ENCODE measurements at regions not wholly inside any gene's neighbourhood (a gene's known extent, or its start where the extent isn't known, plus 50 kb on each side); places are given as distances from the start of the nearest gene placed in this dataset.
A peak's percentile ranks its signal among the peaks of the same experiment; 100 is the strongest.

- no CpG with 5 or more reads among the region's 7 CpGs for WGBS (ENCODE audit: extremely low coverage, insufficient read length, low lambda C conversion rate)
- Histone ChIP-seq H4K20me1 (ENCODE audit: control insufficient read depth, insufficient read depth, insufficient read length) (no peaks in the 10 kb centered on the region), H3K23ac (ENCODE audit: insufficient read length, low read depth, low read length) (no peak overlapping the region), H3K4ac (ENCODE audit: low read depth, low read length) (no peak overlapping the region), H2AFZ (ENCODE audit: low read length) (no peak overlapping the region), H2BK120ac (ENCODE audit: low read depth, low read length, poor library complexity, severe bottlenecking) (no peak overlapping the region), H4K91ac (ENCODE audit: insufficient read length, low read depth, low read length) (no peak overlapping the region), H2AK5ac (ENCODE audit: insufficient read length, low read length) (no peak overlapping the region), H2BK20ac (ENCODE audit: low read depth, low read length, poor library complexity, severe bottlenecking) (no peak overlapping the region), H3K18ac (ENCODE audit: insufficient read length, low read depth, low read length) (no peak overlapping the region), H3K23me2 (ENCODE audit: insufficient read length, low read depth, low read length, poor library complexity, severe bottlenecking) (no peaks in the 10 kb centered on the region), H2BK15ac (ENCODE audit: low read depth, low read length) (no peak overlapping the region), H3K9ac (ENCODE audit: extremely low read depth, insufficient read length, low read length) (no peak overlapping the region), H2BK5ac (ENCODE audit: insufficient read length, low read length) (no peak overlapping the region), H3K4me2 (ENCODE audit: insufficient read depth, insufficient read length, low read length) (no peak overlapping the region), H2BK12ac (ENCODE audit: insufficient read length, low read depth, low read length) (no peak overlapping the region), H3K4me1 (ENCODE audit: insufficient read depth, low read length) (no peaks in the 10 kb centered on the region), H3T11ph (ENCODE audit: low read length) (no peak overlapping the region), H4K8ac (replicated peaks; ENCODE audit: insufficient read length, low read depth, low read length) (no peak overlapping the region), H3K56ac (ENCODE audit: insufficient read length, low read depth, low read length) (no peak overlapping the region), H3K9me3 (ENCODE audit: control insufficient read depth, low read depth, low read length) (no peaks in the 10 kb centered on the region), H3K14ac (ENCODE audit: insufficient read depth, low read length) (no peak overlapping the region), H4K5ac (ENCODE audit: insufficient read length, low read depth, low read length) (no peak overlapping the region), H3K79me1 (ENCODE audit: insufficient read depth, low read depth, low read length, poor library complexity, severe bottlenecking) (no peaks in the 10 kb centered on the region), H3K79me2 (ENCODE audit: insufficient read depth, low read length) (no peaks in the 10 kb centered on the region), H3K27ac (ENCODE audit: insufficient read length, low read depth, low read length) (no peak overlapping the region), H3K27me3 (ENCODE audit: insufficient read depth, low read length) (no peaks in the 10 kb centered on the region)
- Mint-ChIP-seq H3K4me1 (no peaks in the 10 kb centered on the region), H3K9me3 (peaks cover 0 to 6% of the 10 kb centered on the region in 2 experiments; a peak in 3 of 5 replicates), H3K27ac (no peak overlapping the region), H3K36me3 (ENCODE audit: insufficient read depth in 1 of 3, low read depth in 3 of 3) (peaks cover 0 to 4% (median 0%) of the 10 kb centered on the region in 3 experiments; a peak in 1 of 7 replicates), H3K4me3 (no peak overlapping the region), H3K27me3 (ENCODE audit: low read depth) (no peaks in the 10 kb centered on the region)
- peak; percentile 89 for TF ChIP-seq CTCF (conservative IDR thresholded peaks at IDR 0.05)
- peak; percentile 53 for DNase-seq
Measured at GRCh38 chr4:64158648-64159326, 250.5 kb downstream of the TECRL start.

All from H9 (cell line).